ENCODE measurements at regions not wholly inside any gene's neighbourhood (a gene's known extent, or its start where the extent isn't known, plus 50 kb on each side); places are given as distances from the start of the nearest gene placed in this dataset.

DNA sequence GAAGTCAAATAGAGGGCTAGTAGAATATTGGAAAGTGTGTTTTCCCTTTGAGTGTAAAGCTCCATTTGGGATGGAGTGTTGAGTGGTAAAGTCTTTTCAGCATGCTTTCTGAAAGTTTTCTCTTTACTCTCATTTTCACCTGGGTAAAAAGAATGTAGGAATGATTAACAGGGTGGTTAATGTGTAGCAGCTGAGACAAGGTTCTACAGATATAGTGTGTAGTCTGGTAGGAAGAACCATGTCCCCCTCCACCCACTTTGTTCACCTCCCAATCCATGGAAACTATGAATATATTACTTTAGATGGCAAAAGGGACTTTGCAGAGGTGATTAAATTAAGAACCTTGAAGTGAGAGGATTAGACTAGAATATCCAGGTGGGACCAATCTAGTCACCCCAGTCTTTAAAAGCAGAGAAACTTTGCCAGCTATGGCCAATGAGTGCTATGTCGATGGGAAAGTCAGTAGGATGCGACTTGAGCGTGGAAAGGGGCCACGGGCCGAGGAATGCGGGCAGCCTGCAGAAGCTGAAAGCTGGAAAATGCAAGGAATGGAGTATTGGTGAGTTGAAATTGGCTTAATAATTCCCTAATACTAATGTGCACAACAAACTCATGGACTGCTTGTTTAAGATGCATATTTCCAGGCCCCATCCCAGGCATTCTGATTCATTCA is 166.3 kb upstream of the AHR start:
- intact Hi-C loops (cut with DNase I, micrococcal nuclease) = no loop called here
- H3K4me1 ChIP-seq (ENCODE audit: insufficient read depth, low read length) = peaks cover 8% of the 10 kb centered on the region
- no peak overlapping the region for H3K4me3 Mint-ChIP-seq
- no peak overlapping the region for H3K27ac ChIP-seq (ENCODE audit: low read depth in 1 of 2, low read length in 2 of 2)
- no peaks in the 10 kb centered on the region for H3K36me3 Mint-ChIP-seq (ENCODE audit: low read depth)
- ATAC-seq (ENCODE audit: poor library complexity) = no peak
- no peak overlapping the region for H3K4me3 ChIP-seq (ENCODE audit: low read length)
- TF ChIP-seq, protein P1, sequence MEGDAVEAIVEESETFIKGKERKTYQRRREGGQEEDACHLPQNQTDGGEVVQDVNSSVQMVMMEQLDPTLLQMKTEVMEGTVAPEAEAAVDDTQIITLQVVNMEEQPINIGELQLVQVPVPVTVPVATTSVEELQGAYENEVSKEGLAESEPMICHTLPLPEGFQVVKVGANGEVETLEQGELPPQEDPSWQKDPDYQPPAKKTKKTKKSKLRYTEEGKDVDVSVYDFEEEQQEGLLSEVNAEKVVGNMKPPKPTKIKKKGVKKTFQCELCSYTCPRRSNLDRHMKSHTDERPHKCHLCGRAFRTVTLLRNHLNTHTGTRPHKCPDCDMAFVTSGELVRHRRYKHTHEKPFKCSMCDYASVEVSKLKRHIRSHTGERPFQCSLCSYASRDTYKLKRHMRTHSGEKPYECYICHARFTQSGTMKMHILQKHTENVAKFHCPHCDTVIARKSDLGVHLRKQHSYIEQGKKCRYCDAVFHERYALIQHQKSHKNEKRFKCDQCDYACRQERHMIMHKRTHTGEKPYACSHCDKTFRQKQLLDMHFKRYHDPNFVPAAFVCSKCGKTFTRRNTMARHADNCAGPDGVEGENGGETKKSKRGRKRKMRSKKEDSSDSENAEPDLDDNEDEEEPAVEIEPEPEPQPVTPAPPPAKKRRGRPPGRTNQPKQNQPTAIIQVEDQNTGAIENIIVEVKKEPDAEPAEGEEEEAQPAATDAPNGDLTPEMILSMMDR (IDR thresholded peaks at IDR 0.05) = no peak
- peaks cover 18% of the 10 kb centered on the region for H3K4me1 Mint-ChIP-seq (ENCODE audit: low read depth)
- POLR2A ChIA-PET = no interaction called here
- no peak overlapping the region for H3K27ac Mint-ChIP-seq
- no peaks in the 10 kb centered on the region for H3K27me3 ChIP-seq (ENCODE audit: control insufficient read depth in 1 of 2, insufficient read depth in 2 of 2, low read length in 2 of 2)
- no peaks in the 10 kb centered on the region for H3K9me3 ChIP-seq (ENCODE audit: control insufficient read depth in 1 of 2, insufficient read depth in 1 of 2, low read length in 2 of 2)
- H3K9me3 Mint-ChIP-seq = no peaks in the 10 kb centered on the region
- DNase-seq = no peak
- H3K27me3 Mint-ChIP-seq = no peaks in the 10 kb centered on the region
- CTCF ChIA-PET = no interaction called here
- no peaks in the 10 kb centered on the region for H3K36me3 ChIP-seq (ENCODE audit: insufficient read depth, low read length)

DNA sequence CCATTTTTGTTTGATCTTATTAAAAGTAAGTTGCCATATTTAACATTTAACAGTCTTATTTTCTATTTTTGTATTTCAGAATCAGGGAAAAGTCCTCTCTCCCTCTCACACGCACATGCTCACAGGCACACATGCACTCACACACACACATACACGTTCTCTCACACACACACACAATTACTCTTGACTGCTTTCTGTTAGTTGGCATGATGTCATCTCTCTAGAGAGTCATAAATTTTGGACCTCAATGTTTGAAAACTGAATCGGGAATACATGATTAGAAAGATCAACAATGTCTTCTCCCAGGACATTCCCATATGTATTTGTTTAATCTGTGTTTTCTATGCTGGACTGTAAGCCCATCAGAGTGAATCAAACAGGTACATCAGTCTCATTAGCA is 165.7 kb upstream of the AHR start:
- Mint-ChIP-seq H3K36me3 (ENCODE audit: low read depth) (no peaks in the 10 kb centered on the region), H3K9me3 (no peaks in the 10 kb centered on the region), H3K4me1 (ENCODE audit: low read depth) (peaks cover 21% of the 10 kb centered on the region), H3K27me3 (no peaks in the 10 kb centered on the region), H3K4me3 (no peak overlapping the region), H3K27ac (no peak overlapping the region)
- DNase-seq = no peak
- Histone ChIP-seq H3K4me1 (ENCODE audit: insufficient read depth, low read length) (peaks cover 8% of the 10 kb centered on the region), H3K4me3 (ENCODE audit: low read length) (no peak overlapping the region), H3K27ac (ENCODE audit: low read depth in 1 of 2, low read length in 2 of 2) (no peak overlapping the region), H3K27me3 (ENCODE audit: control insufficient read depth in 1 of 2, insufficient read depth in 2 of 2, low read length in 2 of 2) (no peaks in the 10 kb centered on the region), H3K9me3 (ENCODE audit: control insufficient read depth in 1 of 2, insufficient read depth in 1 of 2, low read length in 2 of 2) (no peaks in the 10 kb centered on the region), H3K36me3 (ENCODE audit: insufficient read depth, low read length) (no peaks in the 10 kb centered on the region)
- ChIA-PET POLR2A (no interaction called here), CTCF (no interaction called here)
- ATAC-seq (ENCODE audit: poor library complexity) = no peak
- intact Hi-C loops (cut with DNase I, micrococcal nuclease) = no loop called here
- TF ChIP-seq, protein P1 (IDR thresholded peaks at IDR 0.05) = no peak

DNA sequence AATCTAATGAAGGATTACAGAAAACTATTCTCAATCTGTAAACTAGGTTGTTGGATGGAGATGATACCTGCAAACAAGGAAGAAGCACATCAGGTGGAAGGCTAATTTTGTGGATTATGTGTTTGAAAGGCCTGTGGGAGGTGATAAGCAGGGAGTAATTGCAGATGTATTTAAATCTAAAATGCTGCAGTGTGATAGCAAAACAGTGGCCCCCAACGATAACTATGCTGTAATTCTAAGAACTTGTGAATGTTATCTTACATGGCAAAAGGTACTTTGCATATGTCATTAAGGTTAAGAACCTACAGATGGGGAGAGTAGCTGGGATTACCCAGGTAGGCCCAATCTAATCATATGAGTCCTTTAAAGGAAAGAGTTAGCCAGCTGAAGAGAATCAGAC is 164.5 kb upstream of the AHR start:
- Histone ChIP-seq H3K4me3 (ENCODE audit: low read length) (no peak overlapping the region), H3K4me1 (ENCODE audit: insufficient read depth, low read length) (peaks cover 14% of the 10 kb centered on the region), H3K27ac (ENCODE audit: low read depth in 1 of 2, low read length in 2 of 2) (no peak overlapping the region), H3K27me3 (ENCODE audit: control insufficient read depth in 1 of 2, insufficient read depth in 2 of 2, low read length in 2 of 2) (no peaks in the 10 kb centered on the region), H3K36me3 (ENCODE audit: insufficient read depth, low read length) (no peaks in the 10 kb centered on the region), H3K9me3 (ENCODE audit: control insufficient read depth in 1 of 2, insufficient read depth in 1 of 2, low read length in 2 of 2) (no peaks in the 10 kb centered on the region)
- Mint-ChIP-seq H3K9me3 (no peaks in the 10 kb centered on the region), H3K4me1 (ENCODE audit: low read depth) (peaks cover 33% of the 10 kb centered on the region), H3K36me3 (ENCODE audit: low read depth) (no peaks in the 10 kb centered on the region), H3K4me3 (no peak overlapping the region), H3K27me3 (no peaks in the 10 kb centered on the region), H3K27ac (no peak overlapping the region)
- POLR2A ChIA-PET = interaction anchor here (0.6 kb wide), 1 partner anchor 36 kb away, joined by 3 read pairs; no protein-coding TSS in a partner anchor
- DNase-seq (no peak), ATAC-seq (ENCODE audit: poor library complexity) (no peak)
- CTCF ChIA-PET = interaction anchor here (1.3 to 1.5 kb wide), 2 partner anchors 14 to 151 kb away, joined by 3 to 7 read pairs; no protein-coding TSS in a partner anchor
- TF ChIP-seq, protein P1 (IDR thresholded peaks at IDR 0.05) = no peak
- intact Hi-C loops (cut with DNase I, micrococcal nuclease) = no loop called here

Data from CD4-positive, alpha-beta T cell (primary cell).